ENCODE measurements at regions not wholly inside any gene's neighbourhood (a gene's known extent, or its start where the extent isn't known, plus 50 kb on each side); places are given as distances from the start of the nearest gene placed in this dataset.

DNA sequence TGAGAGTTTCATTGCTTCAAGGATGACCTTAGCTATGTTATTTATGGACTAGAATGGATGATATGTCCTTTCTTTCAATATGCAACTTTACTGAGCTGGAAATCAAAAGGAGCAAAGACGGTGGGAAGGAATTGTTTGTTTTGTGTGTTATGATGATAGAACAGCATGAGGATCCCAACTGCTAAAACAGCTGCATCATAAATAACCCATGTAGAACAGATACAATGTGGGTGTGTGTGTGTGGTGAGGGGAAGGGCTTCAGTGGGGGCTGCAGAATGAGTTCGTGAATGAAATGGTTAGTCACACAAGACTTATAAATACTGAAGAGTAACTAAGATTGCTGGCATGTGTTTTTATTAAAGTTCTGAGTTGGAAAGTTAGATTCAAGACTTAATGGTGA is 80.1 kb downstream of the DACT1 start:
- Histone ChIP-seq H3K4me1 (replicated peaks) (no peaks in the 10 kb centered on the region), H3K4me3 (no peak overlapping the region), H3K36me3 (no peaks in the 10 kb centered on the region), H3K27ac (no peak overlapping the region), H3K9me3 (no peaks in the 10 kb centered on the region), H3K27me3 (replicated peaks; ENCODE audit: insufficient read depth) (no peaks in the 10 kb centered on the region)
- DNase-seq (ENCODE audit: low spot score) = no peak
- intact Hi-C loops (cut with DNase I) = no loop called here
- WGBS = 37% methylated on average over 2 of the region's 2 CpGs
- TF ChIP-seq POLR2A (IDR thresholded peaks at IDR 0.05) (no peak), POLR2AphosphoS5 (IDR thresholded peaks at IDR 0.05) (no peak)
- TF ChIP-seq, protein P1, sequence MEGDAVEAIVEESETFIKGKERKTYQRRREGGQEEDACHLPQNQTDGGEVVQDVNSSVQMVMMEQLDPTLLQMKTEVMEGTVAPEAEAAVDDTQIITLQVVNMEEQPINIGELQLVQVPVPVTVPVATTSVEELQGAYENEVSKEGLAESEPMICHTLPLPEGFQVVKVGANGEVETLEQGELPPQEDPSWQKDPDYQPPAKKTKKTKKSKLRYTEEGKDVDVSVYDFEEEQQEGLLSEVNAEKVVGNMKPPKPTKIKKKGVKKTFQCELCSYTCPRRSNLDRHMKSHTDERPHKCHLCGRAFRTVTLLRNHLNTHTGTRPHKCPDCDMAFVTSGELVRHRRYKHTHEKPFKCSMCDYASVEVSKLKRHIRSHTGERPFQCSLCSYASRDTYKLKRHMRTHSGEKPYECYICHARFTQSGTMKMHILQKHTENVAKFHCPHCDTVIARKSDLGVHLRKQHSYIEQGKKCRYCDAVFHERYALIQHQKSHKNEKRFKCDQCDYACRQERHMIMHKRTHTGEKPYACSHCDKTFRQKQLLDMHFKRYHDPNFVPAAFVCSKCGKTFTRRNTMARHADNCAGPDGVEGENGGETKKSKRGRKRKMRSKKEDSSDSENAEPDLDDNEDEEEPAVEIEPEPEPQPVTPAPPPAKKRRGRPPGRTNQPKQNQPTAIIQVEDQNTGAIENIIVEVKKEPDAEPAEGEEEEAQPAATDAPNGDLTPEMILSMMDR (IDR thresholded peaks at IDR 0.05) = no peak

DNA sequence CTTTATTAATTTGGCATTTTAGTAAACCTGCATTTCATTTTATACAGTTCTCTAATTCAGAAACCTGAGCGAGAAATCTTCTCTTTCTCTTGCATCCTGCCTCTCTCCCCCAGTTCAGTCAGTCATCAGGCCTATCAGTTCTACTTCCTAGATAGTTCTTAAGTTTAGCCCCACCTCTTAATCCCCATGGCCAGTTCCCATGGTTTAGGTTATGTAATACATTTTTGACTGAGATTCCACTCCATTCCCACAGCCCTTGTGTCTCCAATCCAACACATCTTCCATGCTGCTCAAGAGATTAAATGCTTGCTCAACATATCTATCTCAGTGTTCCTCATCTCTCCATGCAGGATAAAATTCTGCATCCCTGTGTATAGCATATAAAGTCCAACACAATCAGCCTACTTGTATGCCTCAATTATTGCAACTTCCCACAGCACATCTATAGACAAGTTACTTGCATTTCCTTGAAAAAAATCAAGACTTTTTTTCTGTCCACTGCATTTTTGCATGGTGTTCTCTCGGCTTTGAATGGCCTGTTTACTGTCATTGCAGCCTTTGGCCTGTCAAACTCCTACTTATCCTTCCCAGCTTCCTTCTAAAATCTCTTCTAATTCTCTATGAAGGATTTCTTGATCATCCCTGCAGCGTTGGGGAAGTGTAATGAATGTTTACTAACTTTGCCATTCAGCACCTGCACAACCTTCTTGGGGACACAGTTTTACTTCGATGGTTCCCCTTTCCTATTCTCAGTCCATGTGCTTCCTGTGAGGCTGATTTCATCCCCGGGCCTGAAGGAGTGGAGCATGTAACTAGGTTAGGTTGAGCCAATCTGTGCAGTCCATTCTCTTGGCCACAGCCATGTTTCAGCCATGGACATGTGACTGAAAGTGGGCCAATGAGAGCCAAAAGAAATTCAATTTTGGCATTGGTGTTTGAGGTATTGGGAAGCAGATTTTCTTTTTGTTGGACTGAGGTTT is 80.8 kb downstream of the DACT1 start:
- intact Hi-C loops (cut with DNase I) = no loop called here
- 83% methylated on average over 5 of the region's 5 CpGs for WGBS

DNA sequence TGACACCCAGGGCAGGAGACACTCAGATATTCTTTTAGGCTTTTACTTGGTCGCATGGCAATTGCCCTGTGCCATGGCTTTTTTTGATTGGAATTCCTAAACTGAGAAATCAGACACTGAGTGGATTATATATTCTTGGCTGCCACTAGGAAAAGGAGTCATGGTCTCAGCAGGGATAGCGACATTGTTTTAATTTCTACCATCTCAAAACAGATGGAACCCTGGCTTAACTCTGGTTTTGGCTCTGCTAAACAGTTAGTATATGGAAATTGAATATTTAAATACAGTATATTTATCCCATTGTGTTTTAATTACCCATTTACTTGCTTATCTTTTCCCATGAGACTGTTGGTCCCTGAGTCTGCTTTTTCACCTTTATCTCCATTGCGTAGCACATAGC is 84.0 kb downstream of the DACT1 start:
- Histone ChIP-seq H3K4me3 (no peak overlapping the region), H3K4me1 (replicated peaks) (no peaks in the 10 kb centered on the region), H3K27ac (no peak overlapping the region), H3K27me3 (replicated peaks; ENCODE audit: insufficient read depth) (no peaks in the 10 kb centered on the region), H3K36me3 (no peaks in the 10 kb centered on the region), H3K9me3 (no peaks in the 10 kb centered on the region)
- TF ChIP-seq, protein P1 (IDR thresholded peaks at IDR 0.05) = no peak
- TF ChIP-seq POLR2A (IDR thresholded peaks at IDR 0.05) (no peak), POLR2AphosphoS5 (IDR thresholded peaks at IDR 0.05) (no peak)
- intact Hi-C loops (cut with DNase I) = no loop called here
- no peak for DNase-seq (ENCODE audit: low spot score)
- 97% methylated on average over 3 of the region's 3 CpGs for WGBS

More for the DNA sequence above, 80.8 kb downstream of the DACT1 start:
- no peaks in the 10 kb centered on the region for H3K9me3 ChIP-seq
- no peak overlapping the region for H3K27ac ChIP-seq
- H3K4me3 ChIP-seq = no peak overlapping the region
- TF ChIP-seq, protein P1 (IDR thresholded peaks at IDR 0.05) = no peak
- TF ChIP-seq POLR2AphosphoS5 (IDR thresholded peaks at IDR 0.05) (no peak), POLR2A (IDR thresholded peaks at IDR 0.05) (no peak)
- no peaks in the 10 kb centered on the region for H3K27me3 ChIP-seq (replicated peaks; ENCODE audit: insufficient read depth)
- H3K4me1 ChIP-seq (replicated peaks) = no peaks in the 10 kb centered on the region
- DNase-seq (ENCODE audit: low spot score) = no peak
- H3K36me3 ChIP-seq = no peaks in the 10 kb centered on the region

DNA sequence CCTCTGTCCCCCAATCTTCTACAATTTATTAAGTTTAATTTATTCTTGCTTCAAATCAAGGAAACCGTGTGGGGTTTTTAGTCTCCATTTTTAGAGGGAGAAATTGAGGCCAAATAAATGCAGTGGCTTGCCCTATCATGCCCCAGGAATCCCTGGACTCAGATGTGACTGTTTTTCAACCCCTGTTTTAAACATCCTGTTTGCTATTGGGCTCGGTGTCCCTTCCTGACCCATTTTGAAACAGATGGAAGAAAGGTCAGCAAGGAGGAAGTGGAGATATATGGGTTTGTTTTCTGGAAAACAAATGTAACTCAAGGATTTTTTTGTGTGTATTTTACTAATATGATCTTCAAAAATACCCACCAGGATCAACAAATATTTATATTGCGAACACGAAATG is 84.7 kb downstream of the DACT1 start:
- no peak overlapping the region for H3K4me3 ChIP-seq
- no peaks in the 10 kb centered on the region for H3K4me1 ChIP-seq (replicated peaks)
- H3K27me3 ChIP-seq (replicated peaks; ENCODE audit: insufficient read depth) = no peaks in the 10 kb centered on the region
- H3K27ac ChIP-seq = no peak overlapping the region
- DNase-seq (ENCODE audit: low spot score) = no peak
- no peaks in the 10 kb centered on the region for H3K9me3 ChIP-seq
- WGBS = 58% methylated on average over 4 of the region's 4 CpGs
- TF ChIP-seq, protein P1 (IDR thresholded peaks at IDR 0.05) = no peak
- TF ChIP-seq POLR2A (IDR thresholded peaks at IDR 0.05) = no peak
- no peak for TF ChIP-seq POLR2AphosphoS5 (IDR thresholded peaks at IDR 0.05)
- intact Hi-C loops (cut with DNase I) = no loop called here
- H3K36me3 ChIP-seq = no peaks in the 10 kb centered on the region

DNA sequence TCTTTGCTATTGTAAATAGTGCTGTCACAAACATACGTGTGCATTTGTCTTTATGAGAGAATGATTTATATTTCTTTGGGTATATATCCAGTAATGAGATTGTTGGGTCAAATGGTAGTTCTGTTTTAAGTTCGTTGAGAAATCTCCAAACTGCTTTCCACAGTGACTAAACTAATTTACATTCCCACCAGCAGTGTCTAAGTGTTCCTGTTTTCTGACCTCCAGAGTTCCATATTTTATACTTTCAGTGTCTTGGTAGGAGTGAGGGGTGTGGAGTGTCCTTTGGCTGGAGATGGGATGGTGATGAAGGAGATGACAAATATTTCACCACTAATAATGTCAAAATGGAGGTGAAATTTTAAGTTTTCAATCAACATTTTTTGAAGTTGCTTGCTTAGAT is 86.4 kb downstream of the DACT1 start:
- intact Hi-C loops (cut with DNase I) = no loop called here
- H3K9me3 ChIP-seq = no peaks in the 10 kb centered on the region

More for the DNA sequence above, 86.4 kb downstream of the DACT1 start:
- no peaks in the 10 kb centered on the region for H3K27me3 ChIP-seq (replicated peaks; ENCODE audit: insufficient read depth)
- TF ChIP-seq POLR2AphosphoS5 (IDR thresholded peaks at IDR 0.05) (no peak), POLR2A (IDR thresholded peaks at IDR 0.05) (no peak)
- TF ChIP-seq, protein P1 (IDR thresholded peaks at IDR 0.05) = no peak
- DNase-seq (ENCODE audit: low spot score) = no peak
- no peak overlapping the region for H3K4me3 ChIP-seq
- 78% methylated on average over 2 of the region's 2 CpGs for WGBS
- no peaks in the 10 kb centered on the region for H3K36me3 ChIP-seq
- no peak overlapping the region for H3K27ac ChIP-seq
- H3K4me1 ChIP-seq (replicated peaks) = no peaks in the 10 kb centered on the region

Data from prostate gland (tissue), 2 donors.